ENCODE measurements at regions not wholly inside any gene's neighbourhood (a gene's known extent, or its start where the extent isn't known, plus 50 kb on each side); places are given as distances from the start of the nearest gene placed in this dataset.
A peak's percentile ranks its signal among the peaks of the same experiment; 100 is the strongest.

- no peaks in the 10 kb centered on the region for H3K36me3 ChIP-seq (replicated peaks in 1 of 2; ENCODE audit: control insufficient read depth in 1 of 2, insufficient read depth in 2 of 2, low read length in 1 of 2)
- H3K4me3 ChIP-seq (ENCODE audit: low read depth in 2 of 2, low read length in 1 of 2), result peak overlapping the region in 1 of 2 experiments; percentile 47; a peak in 1 of 4 replicates
- H4K20me1 ChIP-seq (ENCODE audit: insufficient read depth), result no peaks in the 10 kb centered on the region
- H3K4me1 ChIP-seq (ENCODE audit: control insufficient read depth in 1 of 2, insufficient read depth in 2 of 2, low read depth in 1 of 2, low read length in 1 of 2), result no peaks in the 10 kb centered on the region
- ChIA-PET POLR2A (interaction anchor here (0.6 kb wide), 1 partner anchor 34 kb away, joined by 3 read pairs; no protein-coding TSS in a partner anchor), CTCF (no interaction called here)
- 11% methylated on average over 12 of the region's 12 CpGs for WGBS (ENCODE audit: low lambda C conversion rate)
- H3K4me2 ChIP-seq, result no peak overlapping the region; the same call in 1 of the 2 replicates
- peaks cover 7% of the 10 kb centered on the region; the same call in 1 of the 2 replicates for H3K27me3 ChIP-seq (ENCODE audit: insufficient read depth)
- no peak for DNase-seq
- no peaks in the 10 kb centered on the region for H3K79me2 ChIP-seq (ENCODE audit: insufficient read depth)
- no peak for TF ChIP-seq RAD21 (IDR thresholded peaks at IDR 0.05; ENCODE audit: low read length)
- no peak for TF ChIP-seq FOXM1 (IDR thresholded peaks at IDR 0.05; ENCODE audit: low read depth)
- TF ChIP-seq, protein P1, sequence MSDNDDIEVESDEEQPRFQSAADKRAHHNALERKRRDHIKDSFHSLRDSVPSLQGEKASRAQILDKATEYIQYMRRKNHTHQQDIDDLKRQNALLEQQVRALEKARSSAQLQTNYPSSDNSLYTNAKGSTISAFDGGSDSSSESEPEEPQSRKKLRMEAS (IDR thresholded peaks at IDR 0.05; ENCODE audit: low read depth), result no peak
- TF ChIP-seq RCOR1 (IDR thresholded peaks at IDR 0.05; ENCODE audit: low read length), result no peak
- TF ChIP-seq RFX5 (IDR thresholded peaks at IDR 0.05; ENCODE audit: low read length), result no peak
- TF ChIP-seq RXRA (IDR thresholded peaks at IDR 0.05; ENCODE audit: borderline replicate concordance, low read depth), result no peak
- no peak for TF ChIP-seq SIN3A (IDR thresholded peaks at IDR 0.05; ENCODE audit: borderline replicate concordance, low read depth, low read length)
- no peak for TF ChIP-seq EP300 (IDR thresholded peaks at IDR 0.05; ENCODE audit: borderline replicate concordance in 1 of 2, low read depth in 1 of 2, low read length in 1 of 2)
- no peak for TF ChIP-seq NRF1 (IDR thresholded peaks at IDR 0.05; ENCODE audit: low read depth, low read length)
- TF ChIP-seq GATA2 (CRISPR knock-in tag; IDR thresholded peaks at IDR 0.05), result no peak
- TF ChIP-seq GABPA (IDR thresholded peaks at IDR 0.05; ENCODE audit: low read depth), result no peak
- TF ChIP-seq CHD2 (IDR thresholded peaks at IDR 0.05; ENCODE audit: low read length, partially characterized antibody), result no peak
- TF ChIP-seq, protein P2, sequence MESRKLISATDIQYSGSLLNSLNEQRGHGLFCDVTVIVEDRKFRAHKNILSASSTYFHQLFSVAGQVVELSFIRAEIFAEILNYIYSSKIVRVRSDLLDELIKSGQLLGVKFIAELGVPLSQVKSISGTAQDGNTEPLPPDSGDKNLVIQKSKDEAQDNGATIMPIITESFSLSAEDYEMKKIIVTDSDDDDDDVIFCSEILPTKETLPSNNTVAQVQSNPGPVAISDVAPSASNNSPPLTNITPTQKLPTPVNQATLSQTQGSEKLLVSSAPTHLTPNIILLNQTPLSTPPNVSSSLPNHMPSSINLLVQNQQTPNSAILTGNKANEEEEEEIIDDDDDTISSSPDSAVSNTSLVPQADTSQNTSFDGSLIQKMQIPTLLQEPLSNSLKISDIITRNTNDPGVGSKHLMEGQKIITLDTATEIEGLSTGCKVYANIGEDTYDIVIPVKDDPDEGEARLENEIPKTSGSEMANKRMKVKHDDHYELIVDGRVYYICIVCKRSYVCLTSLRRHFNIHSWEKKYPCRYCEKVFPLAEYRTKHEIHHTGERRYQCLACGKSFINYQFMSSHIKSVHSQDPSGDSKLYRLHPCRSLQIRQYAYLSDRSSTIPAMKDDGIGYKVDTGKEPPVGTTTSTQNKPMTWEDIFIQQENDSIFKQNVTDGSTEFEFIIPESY (IDR thresholded peaks at IDR 0.05; ENCODE audit: borderline replicate concordance, low read depth), result no peak
- H3K27ac ChIP-seq (ENCODE audit: low read depth in 2 of 2, low read length in 1 of 2), result no peak overlapping the region
- no peaks in the 10 kb centered on the region for H3K9me3 ChIP-seq
- peak overlapping the region; percentile 41; the same call in 1 of the 2 replicates for H2AFZ ChIP-seq (ENCODE audit: low read depth)
- H3K9me2 ChIP-seq, result no peaks in the 10 kb centered on the region
- no peak overlapping the region for H3K9ac ChIP-seq
- H3F3A ChIP-seq (replicated peaks; ENCODE audit: insufficient read depth), result no peaks in the 10 kb centered on the region
Observed at GRCh38 chr6:7479801-7480266, 61.6 kb upstream of the DSP start.

- H3K9ac ChIP-seq, result no peak overlapping the region
- H3F3A ChIP-seq (replicated peaks; ENCODE audit: insufficient read depth), result no peaks in the 10 kb centered on the region
- H3K36me3 ChIP-seq (replicated peaks in 1 of 2; ENCODE audit: control insufficient read depth in 1 of 2, insufficient read depth in 2 of 2, low read length in 1 of 2), result no peaks in the 10 kb centered on the region
- H3K79me2 ChIP-seq (ENCODE audit: insufficient read depth), result no peaks in the 10 kb centered on the region
- POLR2A ChIA-PET, result no interaction called here
- no peak overlapping the region for H3K4me3 ChIP-seq (ENCODE audit: low read depth in 2 of 2, low read length in 1 of 2)
- H3K4me1 ChIP-seq (ENCODE audit: control insufficient read depth in 1 of 2, insufficient read depth in 2 of 2, low read depth in 1 of 2, low read length in 1 of 2), result no peaks in the 10 kb centered on the region
- H3K27ac ChIP-seq (ENCODE audit: low read depth in 2 of 2, low read length in 1 of 2), result no peak overlapping the region
- H3K4me2 ChIP-seq, result no peak overlapping the region
- peaks cover under 1% of the 10 kb centered on the region; the same call in 1 of the 2 replicates for H3K27me3 ChIP-seq (ENCODE audit: insufficient read depth)
- H3K9me3 ChIP-seq, result no peaks in the 10 kb centered on the region
- H4K20me1 ChIP-seq (ENCODE audit: insufficient read depth), result no peaks in the 10 kb centered on the region
- DNase-seq, result no peak
- no peak overlapping the region for H2AFZ ChIP-seq (ENCODE audit: low read depth)
- TF ChIP-seq SMC3 (IDR thresholded peaks at IDR 0.05; ENCODE audit: low read depth, low read length), result no peak
- TF ChIP-seq GATA2 (CRISPR knock-in tag; IDR thresholded peaks at IDR 0.05), result no peak
- no peak for TF ChIP-seq RXRA (IDR thresholded peaks at IDR 0.05; ENCODE audit: borderline replicate concordance, low read depth)
- TF ChIP-seq REST (IDR thresholded peaks at IDR 0.05; ENCODE audit: low read depth, low read length), result no peak
- TF ChIP-seq EP300 (IDR thresholded peaks at IDR 0.05; ENCODE audit: borderline replicate concordance in 1 of 2, low read depth in 1 of 2, low read length in 1 of 2), result no peak
- TF ChIP-seq ELF1 (IDR thresholded peaks at IDR 0.05), result no peak
- no peak for TF ChIP-seq POLR2AphosphoS5 (IDR thresholded peaks at IDR 0.05; ENCODE audit: low read depth, low read length)
- TF ChIP-seq FOSL2 (IDR thresholded peaks at IDR 0.05; ENCODE audit: borderline replicate concordance, low read depth), result no peak
- TF ChIP-seq TAF1 (IDR thresholded peaks at IDR 0.05; ENCODE audit: borderline replicate concordance, low read depth, low read length), result no peak
- CTCF ChIA-PET, result no interaction called here
- H3K9me2 ChIP-seq, result no peaks in the 10 kb centered on the region
Observed at GRCh38 chr6:7484666-7485065, 56.8 kb upstream of the DSP start.
